Upper lobe of left lung (tissue), 6 donors: ENCODE measurements at regions not wholly inside any gene's neighbourhood (a gene's known extent, or its start where the extent isn't known, plus 50 kb on each side); places are given as distances from the start of the nearest gene placed in this dataset.
A peak's percentile ranks its signal among the peaks of the same experiment; 100 is the strongest.

Experiments used
- ATAC-seq, 2 donors: fragments of 200-7000 bp; cut with Tn5 transposase; one replicate each; pipeline ENCODE4 v1.9.1; 2022; ENCODE audit warnings: mild to moderate bottlenecking in 2 of 2, moderate library complexity in 2 of 2; ENCODE audit not compliant: low FRiP score in 2 of 2
- DNase-seq, 2 donors: peaks; one replicate each; pipeline ENCODE4 v3.0.0-alpha.2; 2019 to 2020
- H3K27ac ChIP-seq, 4 donors: fragments of 200-600 bp; sonication (generic); one replicate each; pipeline ENCODE4 v1.5.1; 2016 to 2019
- H3K27me3 ChIP-seq, 4 donors: fragments of 200-600 bp; sonication (generic); one replicate each; pipeline ENCODE4 v1.5.1; 2017 to 2019
- H3K36me3 ChIP-seq, 4 donors: fragments of 200-600 bp; sonication (generic); one replicate each; pipeline ENCODE4 v1.5.1; 2016 to 2019
- H3K4me1 ChIP-seq, 4 donors: fragments of 200-600 bp; sonication (generic); one replicate each; pipeline ENCODE4 v1.5.1; 2018 to 2019
- H3K4me3 ChIP-seq, 4 donors: fragments of 200-600 bp; sonication (generic); one replicate each; pipeline ENCODE4 v1.5.1; 2017 to 2019; ENCODE audit warnings: mild to moderate bottlenecking in 2 of 4, moderate library complexity in 1 of 4
- H3K9me3 ChIP-seq, 4 donors: fragments of 200-600 bp; sonication (generic); one replicate each; pipeline ENCODE4 v1.5.1; 2018 to 2019
- EP300 ChIP-seq, 4 donors: sonication (generic); formaldehyde crosslinking; IDR thresholded peaks; one replicate each; pipeline ENCODE4 v1.5.1; 2017; ENCODE audit warnings: antibody characterized with exemption in 4 of 4, control low read depth in 2 of 4
- POLR2A ChIP-seq, 4 donors: fragments of 450-650 bp; IDR thresholded peaks; one replicate each; pipeline ENCODE4 v1.5.1; 2016 to 2017; ENCODE audit warnings: antibody characterized with exemption in 4 of 4, mild to moderate bottlenecking in 2 of 4
- POLR2AphosphoS5 ChIP-seq, 2 donors: sonication (generic); formaldehyde crosslinking; IDR thresholded peaks; one replicate each; pipeline ENCODE4 v1.5.1; 2017; ENCODE audit warnings: antibody characterized with exemption in 2 of 2
- WGBS, 2 donors: methylation state at CpG; one replicate each; pipeline ENCODE4 v1.1.5; 2017 to 2018; 5-methylcytosine and 5-hydroxymethylcytosine counted together
- TF ChIP-seq, protein P1 (sequence below), 6 experiments: fragments of 450-650 bp in 4 of 6; fragments of 200-600 bp in 2 of 6; sonication (generic) in 2 of 6; IDR thresholded peaks; one replicate each; pipeline ENCODE4 v1.5.1; 2016 to 2019; ENCODE audit warnings: antibody characterized with exemption in 6 of 6
- donor health status: DM: no; HTN: no; CAD: no; lungs with moderate emphysema.
- donor health status: DM: no; HTN: yes; CAD: no; lungs with severe emphysema.

DNA sequence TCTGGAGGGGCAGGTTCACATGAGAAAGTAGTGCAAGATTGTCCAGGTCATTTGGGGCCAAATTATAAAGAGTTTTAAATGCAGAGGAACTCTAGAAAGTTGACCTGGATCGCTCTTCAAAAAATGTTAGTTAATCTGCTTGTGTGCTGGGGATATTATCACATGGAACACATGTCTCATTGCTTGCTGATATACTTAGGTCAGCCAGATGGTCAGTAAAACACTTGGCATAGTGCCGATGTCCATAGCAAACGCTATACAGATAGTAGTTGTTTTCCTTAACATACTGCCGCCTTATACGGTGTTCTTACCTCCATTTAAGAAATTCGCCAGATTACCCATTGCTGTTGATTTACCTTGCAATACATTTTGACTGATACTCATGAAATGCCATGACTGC is 103.4 kb upstream of the CWC22 start:
- WGBS, 2 donors: 92 to 96% methylated on average over 6 of the region's 6 CpGs

DNA sequence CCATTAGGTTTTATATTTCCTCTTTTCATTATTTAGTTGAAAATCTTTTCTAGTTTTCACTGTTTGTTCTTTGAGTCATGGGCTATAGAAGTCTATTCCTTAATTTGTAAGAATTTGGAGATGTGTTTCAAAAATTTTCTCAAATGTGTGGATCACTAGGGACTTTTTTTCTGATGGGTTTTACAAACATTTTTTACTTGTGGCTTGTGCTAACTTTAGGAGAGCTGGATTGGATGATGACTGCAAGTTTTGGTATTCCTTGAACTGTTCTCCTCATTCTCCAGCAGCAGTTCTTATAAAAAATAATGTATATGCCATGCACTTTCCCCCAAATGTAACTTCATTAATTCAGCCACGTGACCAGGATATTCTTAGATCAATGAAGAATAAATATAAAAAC is 94.7 kb upstream of the CWC22 start:
- Histone ChIP-seq H3K27me3 (no peaks in the 10 kb centered on the region), H3K36me3 (no peaks in the 10 kb centered on the region), H3K27ac (no peak overlapping the region), H3K4me1 (no peaks in the 10 kb centered on the region), H3K4me3 (no peak overlapping the region), H3K9me3 (no peaks in the 10 kb centered on the region)
- TF ChIP-seq POLR2A (IDR thresholded peaks at IDR 0.05) (no peak), POLR2AphosphoS5 (IDR thresholded peaks at IDR 0.05) (no peak), EP300 (IDR thresholded peaks at IDR 0.05) (no peak)
- TF ChIP-seq, protein P1, sequence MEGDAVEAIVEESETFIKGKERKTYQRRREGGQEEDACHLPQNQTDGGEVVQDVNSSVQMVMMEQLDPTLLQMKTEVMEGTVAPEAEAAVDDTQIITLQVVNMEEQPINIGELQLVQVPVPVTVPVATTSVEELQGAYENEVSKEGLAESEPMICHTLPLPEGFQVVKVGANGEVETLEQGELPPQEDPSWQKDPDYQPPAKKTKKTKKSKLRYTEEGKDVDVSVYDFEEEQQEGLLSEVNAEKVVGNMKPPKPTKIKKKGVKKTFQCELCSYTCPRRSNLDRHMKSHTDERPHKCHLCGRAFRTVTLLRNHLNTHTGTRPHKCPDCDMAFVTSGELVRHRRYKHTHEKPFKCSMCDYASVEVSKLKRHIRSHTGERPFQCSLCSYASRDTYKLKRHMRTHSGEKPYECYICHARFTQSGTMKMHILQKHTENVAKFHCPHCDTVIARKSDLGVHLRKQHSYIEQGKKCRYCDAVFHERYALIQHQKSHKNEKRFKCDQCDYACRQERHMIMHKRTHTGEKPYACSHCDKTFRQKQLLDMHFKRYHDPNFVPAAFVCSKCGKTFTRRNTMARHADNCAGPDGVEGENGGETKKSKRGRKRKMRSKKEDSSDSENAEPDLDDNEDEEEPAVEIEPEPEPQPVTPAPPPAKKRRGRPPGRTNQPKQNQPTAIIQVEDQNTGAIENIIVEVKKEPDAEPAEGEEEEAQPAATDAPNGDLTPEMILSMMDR (IDR thresholded peaks at IDR 0.05): no peak
- 61 to 71% methylated on average over 1 of the region's 1 CpG for WGBS, 2 donors
- no peak for ATAC-seq
- no peak for DNase-seq

More for the DNA sequence above, 103.4 kb upstream of the CWC22 start:
- H3K36me3 ChIP-seq: no peaks in the 10 kb centered on the region
- no peak overlapping the region for H3K4me3 ChIP-seq
- H3K27me3 ChIP-seq: no peaks in the 10 kb centered on the region
- TF ChIP-seq, protein P1 (IDR thresholded peaks at IDR 0.05): no peak
- TF ChIP-seq POLR2A (IDR thresholded peaks at IDR 0.05) (no peak), POLR2AphosphoS5 (IDR thresholded peaks at IDR 0.05) (no peak), EP300 (IDR thresholded peaks at IDR 0.05) (no peak)
- H3K4me1 ChIP-seq: no peaks in the 10 kb centered on the region
- ATAC-seq: no peak
- DNase-seq: no peak
- H3K9me3 ChIP-seq: no peaks in the 10 kb centered on the region
- H3K27ac ChIP-seq: no peak overlapping the region

DNA sequence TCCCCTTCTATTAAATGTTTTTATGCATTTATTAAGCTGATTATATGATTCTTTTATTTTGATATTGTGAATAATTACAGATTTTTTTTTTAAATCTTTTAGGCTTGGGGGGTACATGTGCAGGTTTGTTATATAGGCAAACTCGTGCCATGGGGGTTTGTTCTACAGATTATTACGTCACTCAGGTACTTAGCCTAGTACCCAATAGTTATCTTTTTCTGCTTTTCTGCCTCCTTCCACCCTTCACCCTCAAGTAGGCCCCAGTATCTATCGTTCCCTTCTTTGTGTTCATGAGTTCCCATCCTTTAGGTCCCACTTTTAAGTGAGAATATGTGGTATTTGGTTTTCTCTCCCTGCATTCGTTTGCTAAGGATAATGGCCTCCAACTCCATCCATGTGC is 92.2 kb upstream of the CWC22 start:
- no peaks in the 10 kb centered on the region for H3K27me3 ChIP-seq
- no peak for ATAC-seq
- WGBS, 2 donors: 75 to 85% methylated on average over 4 of the region's 4 CpGs
- no peak for DNase-seq
- H3K27ac ChIP-seq: no peak overlapping the region
- H3K4me3 ChIP-seq: no peak overlapping the region
- H3K9me3 ChIP-seq: no peaks in the 10 kb centered on the region
- H3K4me1 ChIP-seq: no peaks in the 10 kb centered on the region
- TF ChIP-seq, protein P1 (IDR thresholded peaks at IDR 0.05): no peak
- TF ChIP-seq POLR2A (IDR thresholded peaks at IDR 0.05) (no peak), EP300 (IDR thresholded peaks at IDR 0.05) (no peak), POLR2AphosphoS5 (IDR thresholded peaks at IDR 0.05) (no peak)
- no peaks in the 10 kb centered on the region for H3K36me3 ChIP-seq

- ATAC-seq (no peak), DNase-seq (no peak)
- Histone ChIP-seq H3K4me3 (no peak overlapping the region), H3K36me3 (no peaks in the 10 kb centered on the region), H3K27me3 (no peaks in the 10 kb centered on the region), H3K9me3 (no peaks in the 10 kb centered on the region), H3K4me1 (no peaks in the 10 kb centered on the region), H3K27ac (no peak overlapping the region)
- TF ChIP-seq POLR2A (IDR thresholded peaks at IDR 0.05) (no peak), EP300 (IDR thresholded peaks at IDR 0.05) (no peak), POLR2AphosphoS5 (IDR thresholded peaks at IDR 0.05) (no peak)
- TF ChIP-seq, protein P1 (IDR thresholded peaks at IDR 0.05): no peak
Measured at GRCh38 chr2:180085144-180085543, 78.0 kb upstream of the CWC22 start.

DNA sequence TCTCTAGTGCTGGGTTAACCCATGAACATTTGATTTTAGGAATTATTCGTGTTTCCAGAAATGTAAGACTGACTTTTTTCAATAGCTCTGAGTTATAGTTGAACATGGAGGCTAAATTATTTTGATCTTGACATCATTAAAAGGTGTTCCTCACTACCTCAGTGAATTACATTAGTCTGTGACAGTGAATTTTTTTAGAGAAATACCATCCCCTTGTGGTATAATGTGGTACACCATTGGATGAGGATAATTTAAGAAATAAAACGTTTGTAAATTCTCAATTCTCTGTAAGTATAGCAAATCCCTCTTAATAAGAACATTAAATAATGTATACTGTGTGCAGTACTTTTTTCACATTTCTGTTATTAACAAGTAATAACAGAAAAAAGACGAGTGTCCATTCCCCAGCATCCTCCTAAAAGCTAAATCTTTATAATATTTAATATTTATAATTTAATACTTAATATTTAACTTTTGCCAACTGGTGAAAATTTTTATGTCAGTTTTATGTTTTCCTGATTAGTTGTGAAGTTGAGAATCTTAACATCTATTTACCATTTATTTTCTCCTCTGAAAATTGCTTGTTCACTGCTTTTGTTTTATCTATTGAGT is 70.3 kb upstream of the CWC22 start:
- no peaks in the 10 kb centered on the region for H3K9me3 ChIP-seq
- no peak overlapping the region for H3K4me3 ChIP-seq
- H3K36me3 ChIP-seq: no peaks in the 10 kb centered on the region
- WGBS, 2 donors: 8 to 22% methylated on average over 3 of the region's 3 CpGs
- no peaks in the 10 kb centered on the region for H3K27me3 ChIP-seq
- TF ChIP-seq POLR2AphosphoS5 (IDR thresholded peaks at IDR 0.05): no peak
- no peak for TF ChIP-seq EP300 (IDR thresholded peaks at IDR 0.05)
- TF ChIP-seq, protein P1 (IDR thresholded peaks at IDR 0.05): peak in 5 of 6 experiments; percentile 27 to 52 (median 45)
- H3K4me1 ChIP-seq: no peaks in the 10 kb centered on the region
- no peak overlapping the region for H3K27ac ChIP-seq
- ATAC-seq (peak in 1 of 2 donors; percentile 54), DNase-seq (no peak)
